Right atrium auricular region (tissue), 2 donors: ENCODE measurements at regions not wholly inside any gene's neighbourhood (a gene's known extent, or its start where the extent isn't known, plus 50 kb on each side); places are given as distances from the start of the nearest gene placed in this dataset.

ENCODE experiments used
- DNase-seq: peaks from one replicate; pipeline ENCODE4 v3.0.0-alpha.2; 2019; ENCODE audit warnings: low spot score
- H3K27ac ChIP-seq, 2 donors: fragments of 200-600 bp; sonication (generic); 1 replicate in 1 of 2; 2 replicates in 1 of 2; pipeline ENCODE4 v1.5.1; 2016 to 2019
- H3K27me3 ChIP-seq, 2 donors: fragments of 200-600 bp; sonication (generic); one replicate each; pipeline versions ENCODE4 v1.5.1 to v1.6.0; 2017 to 2019
- H3K36me3 ChIP-seq: fragments of 200-600 bp; sonication (generic); one replicate; pipeline ENCODE4 v1.5.1; 2016
- H3K4me1 ChIP-seq, 2 donors: fragments of 200-600 bp; sonication (generic); one replicate each; pipeline versions ENCODE4 v1.5.1 to v1.6.0; 2017 to 2019
- H3K4me3 ChIP-seq, 2 donors: fragments of 200-600 bp; sonication (generic); 1 replicate in 1 of 2; 2 replicates in 1 of 2; pipeline ENCODE4 v1.5.1; 2017 to 2019; ENCODE audit warnings: mild to moderate bottlenecking in 1 of 2, moderate library complexity in 1 of 2
- H3K9me3 ChIP-seq, 2 donors: fragments of 200-600 bp; sonication (generic); one replicate each; pipeline ENCODE4 v1.5.1; 2019
- TF ChIP-seq, protein P1 (sequence below), 2 donors: fragments of 200-600 bp; sonication (generic); IDR thresholded peaks; one replicate each; pipeline ENCODE4 v1.5.1; 2019; ENCODE audit warnings: antibody characterized with exemption in 2 of 2

DNA sequence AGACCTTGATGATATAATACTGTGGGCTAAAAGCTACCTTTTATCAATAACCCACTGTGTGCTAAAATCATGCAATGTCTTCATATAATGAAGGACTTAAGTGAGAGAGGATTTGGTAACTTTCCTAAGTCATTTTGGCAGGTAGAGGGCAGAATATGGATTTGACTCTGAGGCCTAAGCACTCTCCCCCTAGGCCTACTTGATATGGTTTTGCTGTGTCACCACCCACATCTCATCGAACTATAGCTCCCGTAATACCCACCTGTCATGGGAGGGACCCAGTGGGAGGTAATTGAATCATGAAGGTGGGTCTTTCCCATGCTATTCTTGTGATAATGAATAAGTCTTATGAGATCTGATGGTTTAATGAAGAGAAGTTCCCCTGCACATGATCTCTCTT lies 229.7 kb downstream of the GBA3 start:
- Histone ChIP-seq H3K4me3 (no peak overlapping the region), H3K9me3 (no peaks in the 10 kb centered on the region), H3K36me3 (no peaks in the 10 kb centered on the region), H3K27ac (no peak overlapping the region), H3K27me3 (no peaks in the 10 kb centered on the region), H3K4me1 (no peaks in the 10 kb centered on the region)
- no peak for DNase-seq
- TF ChIP-seq, protein P1, sequence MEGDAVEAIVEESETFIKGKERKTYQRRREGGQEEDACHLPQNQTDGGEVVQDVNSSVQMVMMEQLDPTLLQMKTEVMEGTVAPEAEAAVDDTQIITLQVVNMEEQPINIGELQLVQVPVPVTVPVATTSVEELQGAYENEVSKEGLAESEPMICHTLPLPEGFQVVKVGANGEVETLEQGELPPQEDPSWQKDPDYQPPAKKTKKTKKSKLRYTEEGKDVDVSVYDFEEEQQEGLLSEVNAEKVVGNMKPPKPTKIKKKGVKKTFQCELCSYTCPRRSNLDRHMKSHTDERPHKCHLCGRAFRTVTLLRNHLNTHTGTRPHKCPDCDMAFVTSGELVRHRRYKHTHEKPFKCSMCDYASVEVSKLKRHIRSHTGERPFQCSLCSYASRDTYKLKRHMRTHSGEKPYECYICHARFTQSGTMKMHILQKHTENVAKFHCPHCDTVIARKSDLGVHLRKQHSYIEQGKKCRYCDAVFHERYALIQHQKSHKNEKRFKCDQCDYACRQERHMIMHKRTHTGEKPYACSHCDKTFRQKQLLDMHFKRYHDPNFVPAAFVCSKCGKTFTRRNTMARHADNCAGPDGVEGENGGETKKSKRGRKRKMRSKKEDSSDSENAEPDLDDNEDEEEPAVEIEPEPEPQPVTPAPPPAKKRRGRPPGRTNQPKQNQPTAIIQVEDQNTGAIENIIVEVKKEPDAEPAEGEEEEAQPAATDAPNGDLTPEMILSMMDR (IDR thresholded peaks at IDR 0.05): no peak

DNA sequence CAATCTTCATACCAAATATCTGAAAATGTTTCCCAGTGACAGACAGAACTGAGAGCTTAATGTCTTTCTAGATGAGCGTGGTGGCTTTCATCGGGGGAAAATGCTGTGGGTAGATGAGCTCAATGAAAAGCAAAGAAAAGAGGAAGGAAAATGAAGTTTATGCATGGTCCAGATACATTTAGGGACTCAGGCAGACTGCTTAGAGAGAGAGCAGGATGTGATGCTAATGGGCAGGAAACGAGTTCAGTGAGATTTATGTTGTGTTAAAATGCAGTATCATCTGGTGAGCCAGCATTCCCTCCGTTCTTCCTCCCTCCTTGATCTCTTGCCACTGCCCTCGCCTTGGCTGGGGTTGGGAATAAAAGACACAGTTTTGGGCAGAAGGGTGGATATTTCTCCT lies 229.2 kb downstream of the GBA3 start:
- Histone ChIP-seq H3K9me3 (no peaks in the 10 kb centered on the region), H3K36me3 (no peaks in the 10 kb centered on the region), H3K4me3 (no peak overlapping the region), H3K27ac (no peak overlapping the region), H3K27me3 (no peaks in the 10 kb centered on the region), H3K4me1 (no peaks in the 10 kb centered on the region)
- TF ChIP-seq, protein P1 (IDR thresholded peaks at IDR 0.05): no peak
- DNase-seq: no peak

DNA sequence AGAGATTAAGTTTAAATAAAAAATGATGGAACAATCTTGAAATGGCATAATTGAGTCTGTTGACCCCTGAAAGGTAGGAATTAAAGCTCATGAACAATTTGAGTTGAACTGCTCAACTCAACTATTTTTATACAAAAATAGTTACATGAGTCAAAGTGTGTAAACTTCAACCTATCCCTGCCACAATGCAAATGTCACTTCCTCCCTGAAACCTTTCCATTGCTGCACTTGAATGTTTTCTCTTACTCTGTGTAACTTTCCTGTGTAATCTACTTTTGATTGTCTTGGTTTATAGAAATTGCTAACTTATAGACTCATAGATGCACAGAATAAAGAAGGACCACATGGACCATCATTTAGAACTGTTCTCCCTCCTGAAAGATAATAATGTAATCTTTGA lies 218.5 kb downstream of the GBA3 start:
- Histone ChIP-seq H3K4me1 (no peaks in the 10 kb centered on the region), H3K9me3 (no peaks in the 10 kb centered on the region), H3K27ac (no peak overlapping the region), H3K36me3 (no peaks in the 10 kb centered on the region), H3K27me3 (no peaks in the 10 kb centered on the region), H3K4me3 (no peak overlapping the region)
- TF ChIP-seq, protein P1 (IDR thresholded peaks at IDR 0.05): no peak
- DNase-seq: no peak

DNA sequence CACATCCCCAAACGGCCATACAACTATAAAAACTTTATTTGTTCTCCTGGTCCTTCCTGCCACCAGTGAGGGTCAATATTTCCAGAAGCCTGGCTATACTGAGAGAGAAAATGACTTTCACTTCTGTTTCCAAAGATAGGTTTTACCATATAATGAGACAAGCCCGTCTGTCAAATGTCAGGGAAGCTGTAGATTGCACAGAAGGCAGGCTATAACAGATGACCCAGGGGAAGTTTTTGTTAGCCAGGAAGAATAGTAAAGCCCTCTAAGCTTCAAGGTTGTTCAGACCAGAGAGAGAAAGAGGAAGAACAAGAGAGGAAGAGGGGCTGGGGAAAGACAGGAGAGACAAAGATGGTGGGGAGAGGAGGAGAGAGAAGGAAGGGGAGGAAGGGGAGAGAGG lies 217.5 kb downstream of the GBA3 start:
- no peaks in the 10 kb centered on the region for H3K9me3 ChIP-seq
- H3K4me1 ChIP-seq: no peaks in the 10 kb centered on the region
- H3K36me3 ChIP-seq: no peaks in the 10 kb centered on the region
- no peak for DNase-seq
- no peak overlapping the region for H3K27ac ChIP-seq
- TF ChIP-seq, protein P1 (IDR thresholded peaks at IDR 0.05): no peak
- no peak overlapping the region for H3K4me3 ChIP-seq
- no peaks in the 10 kb centered on the region for H3K27me3 ChIP-seq

DNA sequence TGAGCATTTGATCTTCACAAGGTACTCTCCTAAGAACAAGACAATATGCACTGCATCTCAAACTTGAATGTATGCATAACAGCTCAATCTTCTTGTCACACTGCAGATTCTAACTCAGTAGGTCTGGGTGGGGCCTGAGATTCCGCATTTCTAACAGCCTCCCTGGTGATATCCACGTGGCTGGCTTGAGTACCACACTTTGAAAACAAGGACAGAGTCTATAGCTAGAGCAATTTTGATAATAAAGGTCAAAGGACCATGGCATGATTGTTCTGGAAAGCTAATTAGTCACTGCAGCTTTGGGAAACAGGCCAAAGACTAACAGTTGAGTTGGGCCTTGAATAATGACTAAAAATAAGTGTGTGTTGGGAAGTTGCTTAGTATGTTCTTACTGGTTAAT lies 213.3 kb downstream of the GBA3 start:
- no peaks in the 10 kb centered on the region for H3K36me3 ChIP-seq
- H3K9me3 ChIP-seq: no peaks in the 10 kb centered on the region
- H3K4me3 ChIP-seq: no peak overlapping the region
- DNase-seq: no peak
- TF ChIP-seq, protein P1 (IDR thresholded peaks at IDR 0.05): no peak
- H3K27ac ChIP-seq: no peak overlapping the region
- no peaks in the 10 kb centered on the region for H3K27me3 ChIP-seq
- H3K4me1 ChIP-seq: no peaks in the 10 kb centered on the region

DNA sequence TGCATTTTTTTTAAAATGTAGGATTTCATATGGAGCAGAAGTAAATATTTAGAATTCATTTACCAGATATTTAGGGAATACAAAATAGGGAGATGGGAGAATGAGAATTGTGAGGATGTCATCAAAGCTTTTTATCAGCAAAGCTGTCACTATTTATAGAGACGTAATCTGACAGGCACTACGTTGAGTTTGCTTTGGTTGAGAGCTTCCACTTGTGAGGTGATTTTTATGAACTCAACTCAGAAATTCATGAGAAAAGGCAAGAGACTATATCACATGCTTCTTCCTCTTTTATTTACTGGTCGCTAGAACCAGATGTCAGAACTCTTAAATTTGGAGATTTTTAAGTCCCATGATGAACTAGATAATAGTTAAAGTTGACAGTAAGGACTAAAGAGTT lies 211.2 kb downstream of the GBA3 start:
- TF ChIP-seq, protein P1 (IDR thresholded peaks at IDR 0.05): no peak
- no peaks in the 10 kb centered on the region for H3K27me3 ChIP-seq
- DNase-seq: no peak
- H3K27ac ChIP-seq: no peak overlapping the region
- no peaks in the 10 kb centered on the region for H3K36me3 ChIP-seq
- no peak overlapping the region for H3K4me3 ChIP-seq
- H3K9me3 ChIP-seq: no peaks in the 10 kb centered on the region
- H3K4me1 ChIP-seq: no peaks in the 10 kb centered on the region
